GM21717 (cell line): ENCODE measurements at regions not wholly inside any gene's neighbourhood (a gene's known extent, or its start where the extent isn't known, plus 50 kb on each side); places are given as distances from the start of the nearest gene placed in this dataset.

Experiments
- ATAC-seq: cut with Tn5 transposase; IDR thresholded peaks from one replicate; pipeline ENCODE4 v1.9.1; 2021; ENCODE audit warnings: mild to moderate bottlenecking, moderate library complexity; ENCODE audit not compliant: unreplicated experiment

DNA sequence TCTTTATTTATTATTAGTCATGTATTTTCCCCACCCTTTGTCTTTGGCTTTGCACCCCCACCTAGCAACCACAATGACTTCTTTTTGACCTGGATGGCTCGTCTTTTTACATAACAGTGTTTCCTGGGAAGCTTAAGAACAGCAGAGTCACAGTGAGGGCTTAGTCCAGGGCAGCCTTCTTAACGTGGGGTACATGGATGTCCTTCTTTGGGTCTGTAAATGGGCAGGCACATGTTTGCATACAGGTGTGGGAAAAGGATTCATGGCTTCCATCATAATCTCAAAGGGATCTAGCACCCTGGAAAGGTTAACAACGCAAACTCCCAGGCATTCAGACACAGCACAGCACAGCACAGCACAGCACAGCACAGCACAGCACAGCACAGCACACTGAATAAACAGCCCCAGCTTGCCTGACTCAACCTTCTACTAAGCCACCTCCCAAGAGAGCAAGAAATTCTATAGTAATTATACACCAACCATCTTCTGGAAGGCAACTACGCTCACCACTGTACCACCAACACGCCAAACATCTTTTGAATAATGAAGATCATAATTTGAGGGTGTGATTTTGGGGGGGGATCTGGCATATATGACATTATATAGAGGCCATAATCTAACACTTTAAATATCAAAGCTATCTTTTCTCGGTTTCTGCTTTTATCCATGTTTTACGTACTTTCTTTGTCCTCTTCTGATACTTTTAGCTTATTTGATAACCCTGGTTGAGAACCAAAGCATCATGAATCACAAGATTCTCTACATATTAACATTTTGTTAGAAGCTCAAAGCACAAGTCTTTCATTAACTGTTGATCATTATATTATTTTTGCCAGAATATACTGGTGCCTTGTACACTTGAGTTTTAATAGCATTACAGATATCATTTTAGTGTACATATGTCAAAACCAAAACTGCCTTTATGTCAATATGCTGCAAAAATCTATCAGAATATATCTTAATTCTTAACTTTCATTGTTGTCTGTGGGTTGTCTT is 177.2 kb upstream of the KLF14 start:
- ATAC-seq, result no peak

DNA sequence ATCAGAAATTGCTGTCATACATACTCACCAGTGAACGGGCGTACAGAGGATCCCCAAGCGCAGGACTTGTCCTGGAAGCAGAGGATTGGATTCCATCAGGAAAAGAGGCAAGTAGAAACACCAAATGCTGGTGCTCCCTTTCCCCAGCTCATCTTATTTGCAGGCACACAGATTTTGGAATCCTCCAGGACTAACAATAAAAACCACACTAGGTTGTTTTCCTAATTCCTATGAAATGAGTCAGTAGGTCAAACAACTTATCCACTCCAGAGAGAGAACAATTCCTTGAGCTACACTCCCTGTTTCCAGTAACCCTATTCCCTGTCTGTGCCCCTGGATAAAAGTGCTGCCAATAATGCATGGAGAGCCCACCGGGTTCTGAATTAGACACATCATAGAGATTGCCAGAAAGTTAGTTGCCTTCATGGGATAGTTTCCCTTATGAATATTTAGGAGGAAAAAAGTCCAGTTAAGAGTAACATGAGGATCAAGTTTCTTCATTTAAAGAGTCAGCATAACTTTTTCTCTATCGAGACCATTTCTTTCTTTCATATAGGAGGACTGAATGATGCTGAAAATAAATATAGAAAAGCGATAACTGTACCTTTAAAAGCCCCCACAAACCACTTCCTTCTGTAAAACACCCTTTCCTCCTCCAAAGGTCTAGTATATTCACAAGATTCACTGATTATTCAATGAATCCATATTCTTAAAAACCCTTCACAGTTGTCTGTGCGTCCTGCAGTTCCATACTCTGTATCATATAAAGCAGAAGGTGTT is 178.3 kb upstream of the KLF14 start:
- ATAC-seq, result no peak

DNA sequence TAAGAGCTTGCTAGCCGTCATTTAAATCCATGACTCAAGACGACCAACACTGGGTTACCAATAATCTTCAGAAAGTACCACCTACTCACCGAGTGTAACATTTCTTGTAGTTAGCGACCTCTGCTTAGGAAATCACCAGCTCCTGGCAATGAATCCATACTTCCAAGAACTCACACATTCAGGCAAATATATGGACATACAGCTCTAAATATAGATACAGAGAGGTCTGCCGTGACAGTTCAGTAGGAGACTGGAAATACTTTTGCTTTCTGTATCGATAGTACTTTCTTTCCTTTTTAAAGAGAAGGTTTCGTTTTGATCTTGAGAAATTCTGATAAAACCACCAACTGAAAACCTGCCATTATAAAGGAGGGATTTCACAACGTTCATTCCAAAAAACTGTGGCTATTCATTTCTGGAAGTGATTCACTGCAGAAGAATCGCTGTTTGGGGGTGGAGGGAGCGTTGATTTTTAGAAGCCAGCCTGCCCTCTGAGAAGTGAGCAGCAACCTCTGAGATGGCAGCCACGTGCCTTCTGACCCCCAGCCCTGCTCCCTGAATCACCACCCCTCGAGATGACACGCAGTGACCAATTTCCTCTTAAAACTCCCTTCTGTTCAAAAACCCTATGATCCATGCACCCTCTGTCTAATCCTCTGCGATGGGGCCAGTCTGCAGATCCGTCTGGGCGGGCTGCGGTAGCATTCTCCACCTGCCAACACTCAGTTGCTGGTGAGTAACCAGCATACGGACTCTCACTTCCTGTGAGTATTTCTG is 179.0 kb upstream of the KLF14 start:
- peak; percentile 84 for ATAC-seq

DNA sequence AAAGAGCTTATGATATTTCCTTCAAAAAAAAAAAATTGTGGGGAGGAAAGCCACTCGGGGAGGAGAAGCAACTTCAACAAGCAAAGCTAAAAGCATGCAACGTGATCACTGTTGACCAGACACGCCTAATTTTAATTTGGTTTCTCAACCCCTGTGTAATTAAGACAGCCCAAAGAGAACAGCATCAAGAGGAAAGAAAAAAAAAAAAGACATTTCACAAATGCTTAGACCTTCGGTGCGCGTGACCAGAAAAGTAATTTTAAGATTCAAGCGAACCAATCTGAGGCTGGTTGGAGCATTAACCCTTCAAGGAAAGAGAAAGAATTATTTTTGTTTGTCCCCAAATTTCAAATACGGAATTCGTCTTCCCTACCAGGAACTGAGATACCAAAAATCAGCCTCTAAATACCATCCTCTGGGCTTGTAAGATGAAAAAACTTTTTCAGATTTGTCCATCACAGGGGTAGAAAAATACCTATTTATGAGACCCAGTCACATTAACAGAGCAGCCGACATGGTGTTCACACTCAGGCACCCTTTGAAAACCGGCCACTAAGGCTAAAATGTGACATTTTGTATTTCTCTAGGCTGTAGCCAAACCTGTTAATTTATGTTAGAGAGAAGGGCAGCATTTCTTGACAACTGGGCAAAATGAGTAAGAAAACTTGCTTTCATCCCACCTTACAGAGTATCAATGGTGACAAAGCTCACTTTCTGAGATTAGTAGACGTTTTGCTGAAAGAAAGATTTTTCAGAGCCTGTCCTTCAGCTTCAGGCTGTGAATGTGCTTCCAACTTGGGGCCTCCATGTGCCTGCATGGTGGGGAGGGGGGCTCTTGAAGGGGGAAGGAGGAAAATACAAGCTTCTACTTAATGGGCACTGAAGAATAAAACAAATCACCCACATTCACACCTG is 179.9 kb upstream of the KLF14 start:
- peak; percentile 2 for ATAC-seq

DNA sequence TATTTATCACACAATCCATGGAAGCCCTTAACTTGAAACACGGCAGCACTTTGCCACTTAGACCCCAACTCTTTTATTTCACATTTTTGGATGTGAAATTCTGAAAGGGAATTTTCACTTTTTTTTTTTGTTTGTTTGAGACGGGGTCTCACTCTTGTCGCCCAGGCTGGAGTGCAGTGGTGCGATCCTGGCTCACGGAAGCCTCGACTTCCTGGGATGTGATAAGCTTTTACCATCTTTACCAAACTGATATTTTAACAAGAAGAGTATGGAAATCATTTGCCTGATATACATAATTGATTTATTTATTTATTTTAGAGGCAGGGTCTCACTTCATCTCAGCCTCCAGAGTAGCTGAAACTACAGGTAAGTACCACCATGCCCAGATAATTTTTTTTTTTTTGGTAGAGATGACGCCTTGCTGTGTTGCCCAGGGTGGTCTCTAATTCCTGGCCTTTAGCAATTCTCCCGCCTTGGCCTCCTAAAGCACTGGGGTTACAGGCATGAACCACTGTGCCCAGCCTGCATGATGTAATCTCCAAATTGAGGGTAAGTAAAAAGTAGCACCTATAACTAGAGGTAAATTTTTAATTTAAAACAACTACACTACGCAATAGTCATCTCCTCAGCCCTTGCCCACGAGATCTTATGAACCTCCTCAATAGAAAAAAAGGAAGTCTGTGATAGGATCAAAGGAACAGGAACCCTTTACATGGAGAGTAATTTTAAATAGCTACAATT is 180.7 kb upstream of the KLF14 start:
- ATAC-seq, result no peak

GRCh38 chr7:130917669-130918128 is 183.7 kb upstream of the KLF14 start:
- ATAC-seq, result no peak

- no peak for ATAC-seq
These were observed 184.4 kb upstream of the KLF14 start for GRCh38 chr7:130918129-130919052.

GRCh38 chr7:130919316-130920103 is 185.5 kb upstream of the KLF14 start:
- no peak for ATAC-seq

- ATAC-seq, result no peak
These were observed 186.1 kb upstream of the KLF14 start for GRCh38 chr7:130920122-130920521.

DNA sequence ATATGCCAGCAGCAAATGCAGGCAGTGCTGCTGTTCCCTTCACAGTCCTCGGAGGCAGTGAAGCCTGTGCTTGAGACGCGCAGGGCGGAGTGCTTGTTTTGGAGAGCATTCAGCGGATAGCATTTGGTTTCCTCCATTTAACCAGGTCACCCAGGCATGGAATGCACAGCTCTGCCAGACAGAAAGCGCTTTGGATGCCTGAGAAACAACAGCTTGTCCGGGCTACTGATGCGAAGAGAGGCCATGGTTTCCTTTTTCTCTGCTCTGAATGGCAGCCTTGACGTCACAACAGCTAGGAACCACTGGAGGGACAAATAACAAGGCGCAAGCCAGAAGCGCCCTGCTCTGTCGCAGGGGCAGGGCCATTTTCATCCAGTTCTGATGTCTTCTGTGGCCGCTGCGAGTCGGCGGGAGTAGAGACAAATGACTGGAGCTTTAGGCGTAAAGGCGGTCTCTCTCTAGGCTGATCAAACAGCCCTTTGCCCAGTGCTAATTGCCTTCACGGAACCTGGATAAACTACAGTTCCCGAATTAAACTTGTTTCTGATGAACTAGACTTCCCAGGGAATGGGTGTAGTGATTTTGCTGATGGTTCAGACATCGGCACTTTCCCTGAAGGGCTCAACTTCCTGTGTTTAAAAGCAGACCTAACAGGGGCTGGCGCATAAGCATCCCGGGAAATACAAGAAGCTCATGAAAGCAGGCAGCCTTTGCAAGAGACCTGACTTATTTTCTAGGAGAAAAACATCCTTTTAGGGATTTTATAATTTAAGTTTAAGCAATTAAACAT is 187.6 kb upstream of the KLF14 start:
- ATAC-seq, result no peak

DNA sequence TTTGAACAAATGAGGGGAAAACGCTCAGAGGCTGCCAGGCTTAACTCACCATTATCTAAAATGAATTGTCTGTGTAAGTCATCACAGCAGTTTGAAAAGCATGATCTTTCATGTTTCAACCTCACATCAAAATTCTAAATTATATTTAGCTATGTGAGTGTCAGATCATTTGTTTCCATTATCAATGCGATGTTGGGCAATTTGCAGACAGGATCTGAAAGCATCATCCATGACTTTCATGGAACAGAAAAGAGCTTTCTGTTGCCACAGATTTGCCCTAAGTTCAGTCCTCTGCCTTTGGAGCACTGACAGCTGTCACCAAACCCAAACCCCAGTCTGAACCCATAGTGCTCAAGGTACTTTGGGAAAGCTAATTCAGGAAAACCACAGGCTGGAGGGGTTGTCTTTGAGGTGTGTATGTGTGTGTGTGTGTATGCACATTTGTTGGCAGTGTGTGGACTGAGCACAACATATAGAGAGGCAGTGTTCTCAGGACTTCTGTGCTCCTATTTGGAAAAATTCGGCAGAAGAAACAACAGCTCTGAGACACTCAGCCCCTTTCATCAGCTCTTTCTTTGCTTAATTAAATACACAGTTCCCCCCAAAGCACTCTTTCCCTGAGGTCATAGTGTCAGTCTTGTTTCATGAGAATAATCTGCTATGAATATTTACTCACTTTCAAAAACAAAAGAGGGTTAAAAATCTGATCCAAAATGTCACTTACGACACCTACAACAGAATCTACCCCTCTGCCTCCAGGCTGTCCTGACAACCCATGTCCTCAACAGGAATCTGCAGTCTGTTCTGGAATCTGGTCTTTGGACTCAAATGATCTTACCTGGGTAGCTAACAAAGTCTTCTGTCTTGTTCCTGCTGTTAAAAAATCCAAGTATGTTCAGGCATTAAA is 188.5 kb upstream of the KLF14 start:
- no peak for ATAC-seq

GRCh38 chr7:130923365-130923764 is 189.4 kb upstream of the KLF14 start:
- ATAC-seq, result no peak

- ATAC-seq, result no peak
These were observed 189.9 kb upstream of the KLF14 start for GRCh38 chr7:130923930-130924329.

- no peak for ATAC-seq
These were observed 191.3 kb upstream of the KLF14 start for GRCh38 chr7:130925136-130925794.
